Tibial artery (tissue), 4 donors: ENCODE measurements at regions not wholly inside any gene's neighbourhood (a gene's known extent, or its start where the extent isn't known, plus 50 kb on each side); places are given as distances from the start of the nearest gene placed in this dataset.
"Not testable (repeated sequence)": the region's sequence is repeated elsewhere in the genome, so short reads cannot be mapped to it uniquely, and the experiment has no call there.

Experiments used
- DNase-seq, 2 donors: peaks; one replicate each; pipeline ENCODE4 v3.0.0-alpha.2; 2019
- H3K27ac ChIP-seq, 2 donors: fragments of 200-600 bp; sonication (generic) in 1 of 2; 1 replicate in 1 of 2; 2 replicates in 1 of 2; pipeline ENCODE4 v1.5.1; 2018 to 2019; ENCODE audit warnings: mild to moderate bottlenecking in 1 of 2
- H3K27me3 ChIP-seq, 2 donors: fragments of 200-600 bp; sonication (generic) in 1 of 2; one replicate each; pipeline versions ENCODE4 v1.5.1 to v1.6.0; 2016 to 2019
- H3K36me3 ChIP-seq, 3 donors: fragments of 200-600 bp; sonication (generic) in 2 of 3; one replicate each; pipeline ENCODE4 v1.5.1; 2016 to 2019; ENCODE audit warnings: mild to moderate bottlenecking in 2 of 3
- H3K4me1 ChIP-seq, 4 donors: fragments of 200-600 bp; sonication (generic) in 2 of 4; 1 replicate in 3 of 4; 2 replicates in 1 of 4; pipeline ENCODE4 v1.5.1; 2016 to 2019
- H3K4me3 ChIP-seq, 2 donors: fragments of 200-600 bp; sonication (generic) in 1 of 2; 1 replicate in 1 of 2; 2 replicates in 1 of 2; pipeline ENCODE4 v1.5.1; 2018 to 2019; ENCODE audit warnings: mild to moderate bottlenecking in 2 of 2
- H3K9me3 ChIP-seq, 3 donors: fragments of 200-600 bp; sonication (generic) in 1 of 3; one replicate each; pipeline ENCODE4 v1.5.1; 2016 to 2019
- intact Hi-C: fragments of 100-400 bp; cut with DNase I; formaldehyde crosslinking; loops from one replicate; pipeline ENCODE4 v1.15.0; 2023; ENCODE audit warnings: low total_unique reads
- TF ChIP-seq, protein P1 (sequence below), 2 experiments: fragments of 200-600 bp in 1 of 2; fragments of 450-650 bp in 1 of 2; IDR thresholded peaks; one replicate each; pipeline ENCODE4 v1.5.1; 2017 to 2019; ENCODE audit warnings: antibody characterized with exemption in 2 of 2, mild to moderate bottlenecking in 1 of 2, moderate library complexity in 1 of 2

DNA sequence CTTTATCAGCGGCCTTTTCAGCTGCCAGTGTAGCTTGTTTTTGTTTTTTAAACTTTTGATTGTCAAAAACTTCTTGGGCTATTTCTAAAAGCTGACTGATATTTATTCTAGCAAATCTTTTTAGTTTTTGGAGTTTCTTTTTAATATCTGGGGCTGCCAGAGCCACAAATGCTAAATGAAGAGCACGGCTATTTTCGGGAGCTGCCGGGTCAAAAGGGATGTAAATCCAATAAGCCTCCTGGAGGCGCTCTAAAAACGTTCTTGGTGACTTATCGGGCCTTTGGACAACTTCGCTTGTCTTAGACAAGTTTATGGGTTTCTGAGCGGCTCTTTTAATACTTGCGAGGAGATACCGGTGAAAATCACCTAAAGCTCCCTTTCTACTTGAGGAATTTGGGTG, 166.1 kb upstream of the CCZ1B start:
- H3K27me3 ChIP-seq, DNase-seq, H3K36me3 ChIP-seq, intact Hi-C loops, H3K9me3 ChIP-seq, H3K4me1 ChIP-seq, H3K27ac ChIP-seq, H3K4me3 ChIP-seq: not testable (repeated sequence)

DNA sequence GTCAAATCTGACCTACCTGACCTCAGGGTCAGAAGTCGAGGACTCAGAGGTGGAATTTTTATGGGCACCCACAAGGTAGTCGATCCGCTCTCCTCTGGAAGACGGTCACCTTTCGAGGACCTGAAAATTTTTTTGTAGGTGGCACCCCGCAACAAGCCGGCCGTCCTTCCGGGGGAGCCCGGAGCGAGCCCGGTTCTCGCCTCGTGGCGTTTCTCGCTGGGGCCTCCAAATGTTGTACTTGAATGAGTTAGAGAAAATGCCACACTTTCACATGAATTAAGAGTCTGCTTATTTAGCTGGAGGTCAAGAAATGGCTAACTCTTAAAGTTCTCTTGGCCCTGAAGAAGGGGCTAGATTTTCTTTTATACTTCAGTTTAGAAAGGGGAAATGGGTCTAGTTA, 169.0 kb upstream of the CCZ1B start:
- H3K9me3 ChIP-seq, H3K4me1 ChIP-seq, DNase-seq, intact Hi-C loops, H3K27ac ChIP-seq, H3K4me3 ChIP-seq, H3K27me3 ChIP-seq, H3K36me3 ChIP-seq: not testable (repeated sequence)

DNA sequence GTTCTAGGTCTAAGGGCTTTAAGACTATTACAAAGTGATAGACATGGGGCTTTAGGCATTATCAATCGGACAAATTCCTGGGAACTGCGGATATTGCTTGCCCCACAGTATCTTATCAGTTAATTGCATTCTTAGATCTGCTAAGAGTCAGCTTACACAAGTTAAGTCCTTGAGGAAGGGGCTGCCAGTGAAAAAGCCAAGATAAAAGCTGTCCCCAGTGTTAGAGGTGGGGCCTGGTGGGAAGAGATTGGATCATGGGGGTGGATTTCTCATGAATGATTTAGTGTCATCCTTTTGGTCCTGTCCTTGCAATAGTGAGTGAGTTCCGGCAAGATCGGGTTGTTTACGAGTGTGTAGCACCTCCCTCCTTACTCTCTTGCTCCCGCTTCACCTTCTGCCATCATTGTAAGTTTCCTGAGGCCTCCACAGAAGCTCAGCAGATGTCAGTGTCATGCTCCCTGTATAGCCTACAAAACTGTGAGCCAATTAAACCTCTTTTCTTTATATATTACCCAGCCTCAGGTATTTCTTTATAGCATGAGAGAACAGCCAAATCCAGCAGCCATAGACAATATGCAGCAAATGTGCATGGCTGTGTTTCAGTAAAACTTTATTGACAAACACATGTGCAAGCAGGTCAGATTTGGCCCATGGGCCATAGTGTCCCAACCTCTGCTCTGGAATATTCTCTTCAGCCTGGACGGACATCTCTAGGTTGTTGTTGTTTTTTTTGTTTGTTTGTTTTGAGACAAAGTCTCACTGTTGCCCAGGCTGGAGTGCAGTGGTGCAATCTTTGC, 169.6 kb upstream of the CCZ1B start:
- DNase-seq: not testable (repeated sequence)

DNA sequence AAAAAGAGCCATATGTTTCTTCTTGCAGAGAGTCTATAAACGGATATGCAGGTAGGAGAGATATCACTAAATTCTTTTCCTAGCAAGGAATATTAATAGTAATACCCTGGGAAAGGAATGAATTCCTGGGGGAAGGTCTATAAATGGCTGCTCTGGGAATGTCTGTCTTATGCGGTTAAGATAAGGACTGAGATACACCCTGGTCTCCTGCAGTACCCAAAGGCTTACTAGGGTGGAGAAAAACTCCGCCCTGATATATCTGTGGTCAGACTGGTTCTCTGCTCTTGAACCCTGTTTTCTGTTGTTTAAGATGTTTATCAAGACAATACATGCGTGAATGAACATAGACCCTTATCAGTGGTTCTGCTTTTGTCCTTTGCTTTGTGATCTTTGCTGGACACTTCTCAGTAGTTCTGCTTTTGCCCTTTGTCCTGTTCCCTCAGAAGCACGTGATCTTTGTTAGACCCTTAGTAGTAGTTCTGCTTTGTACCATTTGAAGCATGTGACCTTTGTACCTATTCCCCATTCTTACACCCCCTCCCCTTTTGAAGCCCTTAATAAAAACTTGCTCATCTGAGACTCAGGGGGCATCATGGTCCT, 173.1 kb upstream of the CCZ1B start:
- DNase-seq, H3K27me3 ChIP-seq, H3K4me3 ChIP-seq, H3K27ac ChIP-seq, H3K9me3 ChIP-seq, intact Hi-C loops, H3K4me1 ChIP-seq, H3K36me3 ChIP-seq: not testable (repeated sequence)

More for the DNA sequence above, 169.6 kb upstream of the CCZ1B start:
- H3K9me3 ChIP-seq, H3K27me3 ChIP-seq, intact Hi-C loops, H3K36me3 ChIP-seq, H3K4me1 ChIP-seq, H3K4me3 ChIP-seq, H3K27ac ChIP-seq: not testable (repeated sequence)

DNA sequence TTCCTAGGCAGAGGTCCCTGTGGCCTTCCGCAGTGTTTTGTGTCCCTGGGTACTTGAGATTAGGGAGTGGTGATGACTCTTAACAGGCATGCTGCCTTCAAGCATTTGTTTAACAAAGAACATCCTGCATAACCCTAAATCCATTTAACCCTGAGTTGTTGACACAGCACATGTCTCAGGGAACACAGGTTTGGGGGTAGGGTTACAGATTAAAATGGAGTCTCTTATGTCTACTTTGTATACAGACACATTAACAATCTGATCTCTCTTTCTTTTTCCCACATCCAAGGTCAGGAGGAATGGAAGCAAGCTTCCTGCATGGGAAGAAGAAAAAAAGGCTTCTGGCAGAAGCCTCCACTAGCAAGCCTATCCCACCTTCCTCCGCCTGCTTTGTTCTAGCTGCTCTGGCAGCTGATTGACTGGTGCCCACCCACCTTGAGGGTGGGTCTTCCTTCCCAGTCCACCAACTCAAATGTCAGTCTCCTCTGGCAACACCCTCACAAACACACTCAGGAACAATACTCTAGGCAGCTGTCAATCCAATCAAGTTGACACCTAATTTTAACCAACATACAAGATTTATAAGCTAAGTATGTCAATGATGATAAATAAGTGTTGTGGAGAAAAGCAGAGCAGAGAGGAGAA, 176.5 kb upstream of the CCZ1B start:
- Histone ChIP-seq H3K27ac (no peak overlapping the region), H3K36me3 (no peaks in the 10 kb centered on the region), H3K4me1 (no peaks in the 10 kb centered on the region), H3K4me3 (no peak overlapping the region), H3K9me3 (no peaks in the 10 kb centered on the region), H3K27me3 (no peaks in the 10 kb centered on the region)
- DNase-seq: no peak
- TF ChIP-seq, protein P1, sequence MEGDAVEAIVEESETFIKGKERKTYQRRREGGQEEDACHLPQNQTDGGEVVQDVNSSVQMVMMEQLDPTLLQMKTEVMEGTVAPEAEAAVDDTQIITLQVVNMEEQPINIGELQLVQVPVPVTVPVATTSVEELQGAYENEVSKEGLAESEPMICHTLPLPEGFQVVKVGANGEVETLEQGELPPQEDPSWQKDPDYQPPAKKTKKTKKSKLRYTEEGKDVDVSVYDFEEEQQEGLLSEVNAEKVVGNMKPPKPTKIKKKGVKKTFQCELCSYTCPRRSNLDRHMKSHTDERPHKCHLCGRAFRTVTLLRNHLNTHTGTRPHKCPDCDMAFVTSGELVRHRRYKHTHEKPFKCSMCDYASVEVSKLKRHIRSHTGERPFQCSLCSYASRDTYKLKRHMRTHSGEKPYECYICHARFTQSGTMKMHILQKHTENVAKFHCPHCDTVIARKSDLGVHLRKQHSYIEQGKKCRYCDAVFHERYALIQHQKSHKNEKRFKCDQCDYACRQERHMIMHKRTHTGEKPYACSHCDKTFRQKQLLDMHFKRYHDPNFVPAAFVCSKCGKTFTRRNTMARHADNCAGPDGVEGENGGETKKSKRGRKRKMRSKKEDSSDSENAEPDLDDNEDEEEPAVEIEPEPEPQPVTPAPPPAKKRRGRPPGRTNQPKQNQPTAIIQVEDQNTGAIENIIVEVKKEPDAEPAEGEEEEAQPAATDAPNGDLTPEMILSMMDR (IDR thresholded peaks at IDR 0.05): no peak
- intact Hi-C loops: no loop called here

DNA sequence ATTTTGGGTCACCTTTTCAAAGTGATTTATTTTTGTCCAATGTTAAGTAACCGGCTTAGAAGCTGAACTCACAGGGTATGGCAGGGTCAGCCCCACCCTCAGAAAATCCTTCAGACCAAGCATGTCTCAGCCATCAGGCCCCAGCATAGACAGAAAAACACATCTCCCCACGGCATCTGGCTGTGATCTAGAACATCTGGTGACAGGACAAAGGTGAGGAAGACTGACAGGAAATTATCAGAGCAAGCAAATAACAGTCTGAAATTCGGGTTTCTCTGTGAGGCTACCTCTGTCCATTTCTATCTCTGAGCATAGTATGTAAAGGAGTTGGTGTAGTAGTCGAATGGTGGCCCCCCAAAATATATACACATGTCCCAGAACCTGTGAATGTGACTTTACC, 177.0 kb upstream of the C1GALT1 start:
- no peak overlapping the region for H3K27ac ChIP-seq
- no peaks in the 10 kb centered on the region for H3K27me3 ChIP-seq
- no peaks in the 10 kb centered on the region for H3K4me1 ChIP-seq
- no peaks in the 10 kb centered on the region for H3K9me3 ChIP-seq
- TF ChIP-seq, protein P1 (IDR thresholded peaks at IDR 0.05): no peak
- intact Hi-C loops: no loop called here
- no peak for DNase-seq
- H3K4me3 ChIP-seq: no peak overlapping the region
- H3K36me3 ChIP-seq: no peaks in the 10 kb centered on the region

DNA sequence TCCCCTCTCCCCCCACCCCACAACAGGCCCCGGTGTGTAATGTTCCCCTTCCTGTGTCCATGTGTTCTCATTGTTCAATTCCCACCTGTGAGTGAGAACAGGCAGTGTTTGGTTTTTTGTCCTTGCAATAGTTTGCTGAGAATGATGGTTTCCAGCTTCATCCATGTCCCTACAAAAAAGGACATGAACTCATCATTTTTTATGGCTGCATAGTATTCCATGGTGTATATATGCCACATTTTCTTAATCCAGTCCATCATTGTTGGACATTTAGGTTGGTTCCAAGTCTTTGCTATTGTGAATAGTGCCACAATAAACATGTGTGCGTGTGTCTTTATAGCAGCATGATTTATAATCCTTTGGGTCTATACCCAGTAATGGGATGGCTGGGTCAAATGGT, 176.4 kb upstream of the C1GALT1 start:
- H3K36me3 ChIP-seq, H3K27ac ChIP-seq, intact Hi-C loops, H3K9me3 ChIP-seq, H3K4me3 ChIP-seq, H3K27me3 ChIP-seq, DNase-seq, H3K4me1 ChIP-seq: not testable (repeated sequence)

DNA sequence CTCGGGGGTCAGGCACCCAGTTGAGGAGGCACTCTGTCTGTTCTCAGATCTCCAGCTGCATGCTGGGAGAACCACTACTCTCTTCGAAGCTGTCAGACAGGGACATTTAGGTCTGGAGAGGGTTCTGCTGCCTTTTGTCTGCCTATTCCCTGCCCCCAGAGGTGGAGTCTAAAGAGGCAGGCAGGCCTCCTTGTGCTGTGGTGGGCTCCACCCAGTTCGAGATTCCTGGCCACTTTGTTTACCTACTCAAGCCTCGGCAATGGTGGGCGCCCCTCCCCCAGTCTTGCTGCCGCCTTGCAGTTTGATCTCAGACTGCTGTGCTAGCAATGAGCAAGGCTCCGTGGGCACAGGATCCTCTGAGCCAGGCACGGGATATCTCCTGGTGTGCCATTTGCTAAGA, 171.1 kb upstream of the C1GALT1 start:
- H3K9me3 ChIP-seq, H3K36me3 ChIP-seq, H3K27ac ChIP-seq, H3K27me3 ChIP-seq, H3K4me1 ChIP-seq, intact Hi-C loops, H3K4me3 ChIP-seq, DNase-seq: not testable (repeated sequence)

DNA sequence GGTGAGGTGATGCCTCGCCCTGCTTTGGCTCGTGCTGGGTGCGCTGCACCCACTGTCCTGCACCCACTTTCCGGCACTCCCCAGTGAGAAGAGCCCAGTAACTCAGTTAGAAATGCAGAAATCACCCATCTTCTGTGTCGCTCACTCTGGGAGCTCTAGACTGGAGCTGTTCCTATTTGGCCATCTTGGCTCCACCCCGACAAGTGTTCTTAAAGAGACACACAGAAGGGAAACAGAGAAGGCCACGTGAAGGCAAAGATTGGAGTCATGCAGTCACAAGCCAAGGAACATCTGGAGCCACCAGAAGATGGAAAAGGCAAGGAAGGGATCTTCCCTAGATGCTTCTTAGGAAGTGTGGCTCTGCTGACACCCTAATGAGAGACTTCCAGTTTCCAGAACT, 170.6 kb upstream of the C1GALT1 start:
- intact Hi-C loops: not testable (repeated sequence)

More for the DNA sequence above, 170.6 kb upstream of the C1GALT1 start:
- not testable (repeated sequence) for H3K36me3 ChIP-seq, H3K4me1 ChIP-seq, H3K4me3 ChIP-seq, H3K27ac ChIP-seq, H3K27me3 ChIP-seq, DNase-seq, H3K9me3 ChIP-seq
